HG02938 (cell line): ENCODE measurements at regions not wholly inside any gene's neighbourhood (a gene's known extent, or its start where the extent isn't known, plus 50 kb on each side); places are given as distances from the start of the nearest gene placed in this dataset.

Source experiments
- ATAC-seq: cut with Tn5 transposase; IDR thresholded peaks from one replicate; pipeline ENCODE4 v1.9.1; 2021; ENCODE audit warnings: mild to moderate bottlenecking, moderate library complexity; ENCODE audit not compliant: unreplicated experiment

GRCh38 chr1:228913626-228914414, 178.5 kb downstream of the RHOU start:
- ATAC-seq, result no peak

GRCh38 chr1:228914700-228915099, 179.4 kb downstream of the RHOU start:
- ATAC-seq, result no peak

- no peak for ATAC-seq
These were observed 182.1 kb downstream of the RHOU start for GRCh38 chr1:228917342-228917741.

- no peak for ATAC-seq
These were observed 182.5 kb downstream of the RHOU start for GRCh38 chr1:228917755-228918154.

- no peak for ATAC-seq
These were observed 183.1 kb downstream of the RHOU start for GRCh38 chr1:228918335-228918734.

GRCh38 chr1:228919914-228920313, 184.6 kb downstream of the RHOU start:
- ATAC-seq, result no peak

GRCh38 chr1:228920831-228921230, 185.6 kb downstream of the RHOU start:
- ATAC-seq, result no peak

- no peak for ATAC-seq
These were observed 186.2 kb downstream of the RHOU start for GRCh38 chr1:228921481-228921880.

- no peak for ATAC-seq
These were observed 187.6 kb downstream of the RHOU start for GRCh38 chr1:228922722-228923376.

GRCh38 chr1:228923973-228924686, 188.9 kb downstream of the RHOU start:
- ATAC-seq, result no peak

GRCh38 chr1:228925691-228926090, 190.4 kb downstream of the RHOU start:
- no peak for ATAC-seq

GRCh38 chr1:228927421-228927820, 192.1 kb downstream of the RHOU start:
- no peak for ATAC-seq

GRCh38 chr1:228927946-228928898, 192.9 kb downstream of the RHOU start:
- ATAC-seq, result peak; percentile 75

- no peak for ATAC-seq
These were observed 194.3 kb downstream of the RHOU start for GRCh38 chr1:228929476-228930027.

- no peak for ATAC-seq
These were observed 195.2 kb downstream of the RHOU start for GRCh38 chr1:228930479-228930957.

GRCh38 chr1:228933753-228934152, 198.5 kb downstream of the RHOU start:
- no peak for ATAC-seq

- ATAC-seq, result no peak
These were observed 200.0 kb downstream of the RHOU start for GRCh38 chr1:228935198-228935663.

GRCh38 chr1:228935855-228936727, 200.8 kb downstream of the RHOU start:
- no peak for ATAC-seq

- ATAC-seq, result no peak
These were observed 201.6 kb downstream of the RHOU start for GRCh38 chr1:228936881-228937280.
